ENCODE measurements at regions not wholly inside any gene's neighbourhood (a gene's known extent, or its start where the extent isn't known, plus 50 kb on each side); places are given as distances from the start of the nearest gene placed in this dataset.

DNA sequence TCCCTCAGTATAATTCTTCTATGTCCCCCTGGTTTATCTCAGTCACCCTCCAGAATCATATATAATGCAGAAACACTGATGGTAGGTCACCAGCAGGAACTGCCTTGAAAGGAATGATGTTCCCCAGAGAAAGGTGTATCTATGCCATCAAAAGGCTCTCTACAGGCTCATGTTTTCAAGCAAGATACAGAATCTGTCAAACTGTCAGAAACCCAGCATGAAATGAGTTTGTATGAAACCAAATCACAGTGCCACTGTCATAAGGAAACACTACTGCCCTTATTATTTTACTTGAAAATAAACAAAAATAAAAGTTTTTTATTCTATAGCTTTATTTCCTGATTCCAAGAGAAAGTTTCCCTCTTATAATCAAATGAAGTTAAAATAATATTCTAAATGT lies 1064.5 kb upstream of the DDX18 start:
- H4K20me1 ChIP-seq (ENCODE audit: insufficient read depth, low read length): no peaks in the 10 kb centered on the region
- no peak overlapping the region for H3K4me3 ChIP-seq (ENCODE audit: low read depth, low read length, poor library complexity, severe bottlenecking)
- intact Hi-C loops (cut with micrococcal nuclease; ENCODE audit: unreplicated experiment): no loop called here
- H3K9me2 ChIP-seq (ENCODE audit: insufficient read depth, low read length): no peaks in the 10 kb centered on the region
- H2AFZ ChIP-seq (ENCODE audit: low read length): no peak overlapping the region
- no peak for DNase-seq (ENCODE audit: low spot score)
- no peak overlapping the region for H3K4me2 ChIP-seq (ENCODE audit: low read length)
- ChIA-PET POLR2A (interaction anchor here (1.2 kb wide), 1 partner anchor 260 kb away, joined by 3 read pairs; no protein-coding TSS in a partner anchor), CTCF (ENCODE audit: unreplicated experiment) (no interaction called here)
- H3K4me1 ChIP-seq (ENCODE audit: insufficient read depth, low read length, poor library complexity, severe bottlenecking): no peaks in the 10 kb centered on the region
- H3K79me2 ChIP-seq (ENCODE audit: insufficient read depth, low read depth, low read length): no peaks in the 10 kb centered on the region
- no peak overlapping the region for H3K27ac ChIP-seq (ENCODE audit: low read depth, low read length, poor library complexity, severe bottlenecking)
- TF ChIP-seq EZH2phosphoT487 (IDR thresholded peaks at IDR 0.05; ENCODE audit: borderline replicate concordance, low read depth, low read length): no peak
- TF ChIP-seq, protein P1, sequence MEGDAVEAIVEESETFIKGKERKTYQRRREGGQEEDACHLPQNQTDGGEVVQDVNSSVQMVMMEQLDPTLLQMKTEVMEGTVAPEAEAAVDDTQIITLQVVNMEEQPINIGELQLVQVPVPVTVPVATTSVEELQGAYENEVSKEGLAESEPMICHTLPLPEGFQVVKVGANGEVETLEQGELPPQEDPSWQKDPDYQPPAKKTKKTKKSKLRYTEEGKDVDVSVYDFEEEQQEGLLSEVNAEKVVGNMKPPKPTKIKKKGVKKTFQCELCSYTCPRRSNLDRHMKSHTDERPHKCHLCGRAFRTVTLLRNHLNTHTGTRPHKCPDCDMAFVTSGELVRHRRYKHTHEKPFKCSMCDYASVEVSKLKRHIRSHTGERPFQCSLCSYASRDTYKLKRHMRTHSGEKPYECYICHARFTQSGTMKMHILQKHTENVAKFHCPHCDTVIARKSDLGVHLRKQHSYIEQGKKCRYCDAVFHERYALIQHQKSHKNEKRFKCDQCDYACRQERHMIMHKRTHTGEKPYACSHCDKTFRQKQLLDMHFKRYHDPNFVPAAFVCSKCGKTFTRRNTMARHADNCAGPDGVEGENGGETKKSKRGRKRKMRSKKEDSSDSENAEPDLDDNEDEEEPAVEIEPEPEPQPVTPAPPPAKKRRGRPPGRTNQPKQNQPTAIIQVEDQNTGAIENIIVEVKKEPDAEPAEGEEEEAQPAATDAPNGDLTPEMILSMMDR (conservative IDR thresholded peaks at IDR 0.05; ENCODE audit: low read length): no peak
- no peaks in the 10 kb centered on the region for H3K36me3 ChIP-seq (ENCODE audit: insufficient read depth, low read length)
- H3K9me3 ChIP-seq (ENCODE audit: low read length): no peaks in the 10 kb centered on the region
- no TSS peak for BruUV-seq (replicated peaks)

DNA sequence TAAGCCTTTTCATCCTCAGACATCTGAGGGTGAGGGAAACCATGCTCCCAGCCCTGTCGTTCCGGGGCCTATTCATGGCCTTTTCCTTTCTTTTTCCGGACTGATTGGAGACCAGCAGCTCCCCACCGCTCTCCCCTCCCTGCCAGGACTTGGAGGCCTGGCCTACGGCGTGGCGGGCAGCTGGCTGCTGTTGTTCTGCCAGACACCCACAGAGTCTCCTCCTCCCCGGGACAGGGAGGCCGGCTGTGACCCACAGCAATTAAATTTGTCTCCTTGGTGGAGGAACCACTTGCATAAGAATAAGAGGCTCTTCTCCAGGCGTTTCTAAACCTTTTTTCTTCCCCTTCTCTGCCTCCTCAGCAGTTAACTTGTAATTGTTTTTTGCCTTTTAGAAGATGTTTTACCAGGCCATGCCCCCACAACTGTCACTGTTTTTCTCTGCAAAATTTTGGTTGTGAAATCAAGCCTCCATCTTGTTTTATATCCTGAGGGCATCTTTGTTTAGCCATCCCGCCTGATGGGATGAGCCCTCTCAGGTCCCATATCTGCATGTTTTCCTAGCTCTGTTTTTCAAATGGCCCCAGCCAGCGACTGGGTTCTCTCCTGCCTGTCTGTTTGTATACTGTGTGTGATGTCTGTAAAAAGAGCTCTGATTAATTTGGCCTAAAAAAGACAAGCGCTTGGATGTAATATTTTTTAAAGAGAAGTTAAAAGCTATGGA lies 1060.0 kb upstream of the DDX18 start:
- CTCF ChIA-PET (ENCODE audit: unreplicated experiment): interaction anchor here (0.6 kb wide), 1 partner anchor 1080 kb away, joined by 3 read pairs; no protein-coding TSS in a partner anchor
- DNase-seq (ENCODE audit: low spot score): no peak
- POLR2A ChIA-PET: no interaction called here
- H3K36me3 ChIP-seq (ENCODE audit: insufficient read depth, low read length): no peaks in the 10 kb centered on the region
- H3K9me3 ChIP-seq (ENCODE audit: low read length): no peaks in the 10 kb centered on the region
- intact Hi-C loops (cut with micrococcal nuclease; ENCODE audit: unreplicated experiment): no loop called here
- no peak overlapping the region for H2AFZ ChIP-seq (ENCODE audit: low read length)
- H3K27ac ChIP-seq (ENCODE audit: low read depth, low read length, poor library complexity, severe bottlenecking): no peak overlapping the region
- TF ChIP-seq, protein P1 (conservative IDR thresholded peaks at IDR 0.05; ENCODE audit: low read length): no peak
- TF ChIP-seq EZH2phosphoT487 (IDR thresholded peaks at IDR 0.05; ENCODE audit: borderline replicate concordance, low read depth, low read length): no peak
- no peaks in the 10 kb centered on the region for H3K4me1 ChIP-seq (ENCODE audit: insufficient read depth, low read length, poor library complexity, severe bottlenecking)
- no peak overlapping the region for H3K4me3 ChIP-seq (ENCODE audit: low read depth, low read length, poor library complexity, severe bottlenecking)
- no TSS peak for BruUV-seq (replicated peaks)
- no peaks in the 10 kb centered on the region for H4K20me1 ChIP-seq (ENCODE audit: insufficient read depth, low read length)
- H3K79me2 ChIP-seq (ENCODE audit: insufficient read depth, low read depth, low read length): no peaks in the 10 kb centered on the region
- H3K4me2 ChIP-seq (ENCODE audit: low read length): no peak overlapping the region
- H3K9me2 ChIP-seq (ENCODE audit: insufficient read depth, low read length): no peaks in the 10 kb centered on the region

DNA sequence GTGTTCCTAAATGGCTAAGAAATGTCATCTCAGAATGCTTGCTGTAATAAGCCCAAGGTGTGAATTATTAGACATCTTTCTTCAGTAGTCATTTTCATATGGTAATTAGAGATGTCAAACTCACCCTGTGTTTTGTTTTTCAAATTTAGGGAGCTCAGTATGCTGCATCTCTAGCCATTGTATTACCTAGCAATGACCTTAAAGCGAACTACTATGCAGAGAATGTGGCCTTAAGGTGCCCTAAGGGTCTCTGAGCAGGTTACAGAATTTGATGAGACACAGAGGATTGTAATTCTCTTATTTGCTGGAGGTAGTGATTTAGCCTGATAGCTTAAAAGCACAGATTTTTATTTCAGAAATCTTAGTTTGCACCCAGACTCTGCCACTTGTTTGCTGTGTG lies 1052.6 kb upstream of the DDX18 start:
- DNase-seq (ENCODE audit: low spot score): no peak
- no peak overlapping the region for H3K4me2 ChIP-seq (ENCODE audit: low read length)
- no peaks in the 10 kb centered on the region for H3K36me3 ChIP-seq (ENCODE audit: insufficient read depth, low read length)
- H3K4me3 ChIP-seq (ENCODE audit: low read depth, low read length, poor library complexity, severe bottlenecking): no peak overlapping the region
- ChIA-PET POLR2A (no interaction called here), CTCF (ENCODE audit: unreplicated experiment) (no interaction called here)
- H3K9me2 ChIP-seq (ENCODE audit: insufficient read depth, low read length): no peaks in the 10 kb centered on the region
- H4K20me1 ChIP-seq (ENCODE audit: insufficient read depth, low read length): no peaks in the 10 kb centered on the region
- BruUV-seq (replicated peaks): no TSS peak
- H3K27ac ChIP-seq (ENCODE audit: low read depth, low read length, poor library complexity, severe bottlenecking): no peak overlapping the region
- no peak overlapping the region for H2AFZ ChIP-seq (ENCODE audit: low read length)
- no peaks in the 10 kb centered on the region for H3K4me1 ChIP-seq (ENCODE audit: insufficient read depth, low read length, poor library complexity, severe bottlenecking)
- intact Hi-C loops (cut with micrococcal nuclease; ENCODE audit: unreplicated experiment): no loop called here
- H3K79me2 ChIP-seq (ENCODE audit: insufficient read depth, low read depth, low read length): no peaks in the 10 kb centered on the region
- TF ChIP-seq EZH2phosphoT487 (IDR thresholded peaks at IDR 0.05; ENCODE audit: borderline replicate concordance, low read depth, low read length): no peak
- TF ChIP-seq, protein P1 (conservative IDR thresholded peaks at IDR 0.05; ENCODE audit: low read length): no peak
- H3K9me3 ChIP-seq (ENCODE audit: low read length): no peaks in the 10 kb centered on the region
